HCT116 (cell line): ENCODE measurements at regions not wholly inside any gene's neighbourhood (a gene's known extent, or its start where the extent isn't known, plus 50 kb on each side); places are given as distances from the start of the nearest gene placed in this dataset.
"Not testable (repeated sequence)": the region's sequence is repeated elsewhere in the genome, so short reads cannot be mapped to it uniquely, and the experiment has no call there.

Experiments
- ATAC-seq: fragments of 200-7000 bp; cut with Tn5 transposase; 2 replicates; pipeline ENCODE4 v1.9.1; 2020; ENCODE audit warnings: mild to moderate bottlenecking, moderate library complexity
- BruUV-seq: library from RNA; stranded (reverse); fragments of 400-500 nt; replicated peaks from 2 replicates; lab custom pipeline; 2021; lab: Mats Ljungman, UMichigan
- CTCF ChIA-PET: fragments of 300-600 bp; sonication (Branson Sonifier 250); formaldehyde crosslinking; loops from one replicate; lab custom pipeline; 2021; ENCODE audit warnings: antibody characterized with exemption; lab: Charles Lee
- POLR2A ChIA-PET: fragments of 300-600, 350-600 bp; sonication (Branson Sonifier 250); formaldehyde crosslinking; loops from one replicate; lab custom pipeline; 2021; ENCODE audit warnings: antibody characterized with exemption; lab: Charles Lee
- RAD21 ChIA-PET, 2 experiments: fragments of 300-600 bp; sonication (Branson Sonifier 250); formaldehyde crosslinking; loops; one replicate each; lab custom pipeline; 2023; ENCODE audit warnings: low total read pairs in 2 of 2; ENCODE audit not compliant: uncharacterized antibody in 2 of 2, unreplicated experiment in 2 of 2, low non-redundant PET in 1 of 2; lab: Charles Lee
- DNase-seq: peaks from one replicate; pipeline ENCODE4 v3.0.0-alpha.2; 2010; ENCODE audit warnings: low read depth, low spot score
- H2AFZ ChIP-seq: fragments of 200-600 bp; shearing (Covaris generic), sonication (generic); 2 replicates; pipeline ENCODE4 v1.6.1; 2017; ENCODE audit warnings: low read depth, mixed run types, mixed read lengths, antibody characterized with exemption, low read length; ENCODE audit not compliant: poor library complexity, severe bottlenecking
- H3K27ac ChIP-seq: 2 replicates; pipeline ENCODE4 v1.5.1; 2012; ENCODE audit warnings: low read depth, low read length
- H3K27me3 ChIP-seq: fragments of 200-600 bp; sonication (generic); 2 replicates; pipeline ENCODE4 v1.6.1; 2016; ENCODE audit warnings: mixed run types, low read length, mixed read lengths; ENCODE audit not compliant: insufficient read depth
- H3K36me3 ChIP-seq, 2 experiments: fragments of 200-500 bp in 1 of 2; fragments of 200-600 bp in 1 of 2; sonication (Bioruptor generic) in 1 of 2; sonication (generic) in 1 of 2; 2 replicates each; pipeline versions ENCODE4 v1.5.1 to v1.6.1; 2014 to 2016; ENCODE audit warnings: low read length in 2 of 2, inconsistent platforms in 1 of 2, mixed read lengths in 1 of 2, mixed run types in 1 of 2; ENCODE audit not compliant: insufficient read depth in 2 of 2, control insufficient read depth in 1 of 2
- H3K4me1 ChIP-seq, 2 experiments: fragments of 200-600 bp in 1 of 2; sonication (generic) in 1 of 2; 2 replicates each; pipeline versions ENCODE4 v1.5.1 to v1.6.1; 2012 to 2017; ENCODE audit warnings: low read length in 2 of 2, inconsistent platforms in 1 of 2, mild to moderate bottlenecking in 1 of 2, mixed read lengths in 1 of 2, mixed run types in 1 of 2, moderate library complexity in 1 of 2; ENCODE audit not compliant: insufficient read depth in 2 of 2, control insufficient read depth in 1 of 2
- H3K4me2 ChIP-seq: fragments of 200-600 bp; sonication (generic); 2 replicates; pipeline ENCODE4 v1.6.1; 2017; ENCODE audit warnings: mixed run types, low read length, mixed read lengths
- H3K4me3 ChIP-seq, 2 experiments: fragments of 200-600 bp in 1 of 2; sonication (generic) in 1 of 2; replicated peaks in 1 of 2; 2 replicates each; pipeline ENCODE4 v1.5.1; 2011 to 2016; ENCODE audit warnings: low read length in 2 of 2, control low read depth in 1 of 2, low read depth in 1 of 2, mild to moderate bottlenecking in 1 of 2, mixed read lengths in 1 of 2, mixed run types in 1 of 2
- H3K79me2 ChIP-seq: fragments of 200-600 bp; sonication (generic); 2 replicates; pipeline ENCODE4 v1.6.1; 2017; ENCODE audit warnings: mild to moderate bottlenecking, mixed run types, low read length, moderate library complexity, mixed read lengths; ENCODE audit not compliant: insufficient read depth
- H3K9ac ChIP-seq: fragments of 200-600 bp; sonication (generic); 2 replicates; pipeline ENCODE4 v1.6.1; 2016; ENCODE audit warnings: low read length, mixed read lengths
- H3K9me2 ChIP-seq: fragments of 200-600 bp; sonication (generic), shearing (Covaris generic); 2 replicates; pipeline ENCODE4 v1.6.1; 2017; ENCODE audit warnings: mixed run types, mild to moderate bottlenecking, moderate library complexity; ENCODE audit not compliant: insufficient read depth
- H3K9me3 ChIP-seq, 2 experiments: fragments of 200-500 bp in 1 of 2; fragments of 200-600 bp in 1 of 2; sonication (Bioruptor generic) in 1 of 2; sonication (generic) in 1 of 2; 2 replicates each; pipeline ENCODE4 v1.6.1; 2014 to 2017; ENCODE audit warnings: low read length in 2 of 2, mixed read lengths in 2 of 2, inconsistent platforms in 1 of 2, low read depth in 1 of 2, mild to moderate bottlenecking in 1 of 2, mixed run types in 1 of 2, moderate library complexity in 1 of 2; ENCODE audit not compliant: control insufficient read depth in 1 of 2, insufficient read depth in 1 of 2
- H4K20me1 ChIP-seq: fragments of 200-600 bp; sonication (generic), shearing (Covaris generic); 2 replicates; pipeline ENCODE4 v1.6.1; 2017; ENCODE audit warnings: mixed run types, mild to moderate bottlenecking, moderate library complexity; ENCODE audit not compliant: insufficient read depth
- CBX3 ChIP-seq: IDR thresholded peaks from 2 replicates; pipeline ENCODE4 v1.6.1; 2012; ENCODE audit warnings: low read depth
- EZH2phosphoT487 ChIP-seq: fragments of 200-600 bp; IDR thresholded peaks from 2 replicates; pipeline ENCODE4 v1.6.1; 2018; ENCODE audit warnings: antibody characterized with exemption, borderline replicate concordance
- FOSL1 ChIP-seq: IDR thresholded peaks from 2 replicates; pipeline ENCODE4 v1.6.1; 2012; ENCODE audit warnings: low read depth
- JUND ChIP-seq: IDR thresholded peaks from 2 replicates; pipeline ENCODE4 v1.6.1; 2012
- YY1 ChIP-seq: IDR thresholded peaks from 2 replicates; pipeline ENCODE4 v1.6.1; 2011; ENCODE audit warnings: low read length, low read depth, moderate library complexity, mild to moderate bottlenecking; ENCODE audit not compliant: insufficient replicate concordance; ENCODE audit errors: extremely low read depth
- intact Hi-C: fragments of 100-400 bp; cut with micrococcal nuclease; formaldehyde crosslinking; loops from 2 replicates; pipeline ENCODE4 v1.10.0; 2022

- TF ChIP-seq CBX3, result no peak
- TF ChIP-seq YY1, result no peak
- no peak for TF ChIP-seq JUND
These were observed 69.2 kb upstream of the SGIP1 start (continued) for GRCh38 chr1:66464802-66465201.

GRCh38 chr1:66466695-66467094, 67.3 kb upstream of the SGIP1 start:
- H3K4me3 ChIP-seq, H3K36me3 ChIP-seq, H3K9me2 ChIP-seq, ATAC-seq, intact Hi-C loops, BruUV-seq, CTCF ChIA-PET, H3K9ac ChIP-seq, H3K27ac ChIP-seq, H3K4me1 ChIP-seq, H3K4me2 ChIP-seq, H3K9me3 ChIP-seq, H4K20me1 ChIP-seq, POLR2A ChIA-PET, RAD21 ChIA-PET, H3K79me2 ChIP-seq, H3K27me3 ChIP-seq, H2AFZ ChIP-seq, DNase-seq: not testable (repeated sequence)

GRCh38 chr1:66468722-66469121, 65.2 kb upstream of the SGIP1 start:
- intact Hi-C loops, result no loop called here
- H4K20me1 ChIP-seq, result no peaks in the 10 kb centered on the region
- no peaks in the 10 kb centered on the region for H3K9me3 ChIP-seq
- POLR2A ChIA-PET, result no interaction called here
- DNase-seq (no peak), ATAC-seq (no peak)
- no peak overlapping the region for H3K4me2 ChIP-seq
- no peaks in the 10 kb centered on the region for H3K9me2 ChIP-seq
- RAD21 ChIA-PET, result no interaction called here
- H3K4me3 ChIP-seq, result no peak overlapping the region
- no peak overlapping the region for H2AFZ ChIP-seq
- H3K4me1 ChIP-seq, result no peaks in the 10 kb centered on the region
- TF ChIP-seq FOSL1 (no peak), JUND (no peak), EZH2phosphoT487 (no peak)
- H3K27ac ChIP-seq, result no peak overlapping the region
- BruUV-seq, result no TSS peak
- no peak overlapping the region for H3K9ac ChIP-seq
- CTCF ChIA-PET, result interaction anchor here (0.7 kb wide), 1 partner anchor 38 kb away, joined by 3 read pairs; no protein-coding TSS in a partner anchor
- no peaks in the 10 kb centered on the region for H3K79me2 ChIP-seq
- H3K36me3 ChIP-seq, result no peaks in the 10 kb centered on the region
- no peaks in the 10 kb centered on the region for H3K27me3 ChIP-seq
